22Rv1 (cell line): ENCODE measurements at regions not wholly inside any gene's neighbourhood (a gene's known extent, or its start where the extent isn't known, plus 50 kb on each side); places are given as distances from the start of the nearest gene placed in this dataset.

Experiments used
- CTCF ChIP-seq: fragments of 450-650 bp; IDR thresholded peaks from 2 replicates; pipeline ENCODE4 v1.5.1; 2017; ENCODE audit warnings: mild to moderate bottlenecking
- ZFX ChIP-seq: fragments of 450-650 bp; IDR thresholded peaks from 2 replicates; pipeline ENCODE4 v1.6.1; 2017; ENCODE audit warnings: antibody characterized with exemption, borderline replicate concordance

DNA sequence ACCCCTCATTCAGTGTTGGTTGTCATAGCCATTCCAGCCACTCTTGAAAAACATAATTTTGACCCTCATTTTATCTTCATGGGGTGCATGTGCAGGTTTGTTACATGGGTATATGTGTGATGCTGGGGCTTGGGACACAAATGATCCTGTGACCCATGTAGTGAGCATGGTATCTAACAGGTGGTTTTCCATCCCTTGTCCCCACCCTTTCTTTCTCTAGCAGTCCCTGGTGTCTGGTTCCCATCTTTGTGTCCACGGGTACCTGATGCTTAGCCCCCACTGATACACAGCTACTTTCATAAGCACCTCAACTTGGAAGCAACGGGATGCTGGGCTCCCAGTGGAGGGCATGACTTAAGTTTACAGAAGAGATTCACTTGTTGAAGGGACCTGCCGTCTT is 373.5 kb downstream of the UQCRFS1 start:
- TF ChIP-seq CTCF = no peak
- TF ChIP-seq ZFX = no peak
